PFSK-1 (cell line): ENCODE measurements at regions not wholly inside any gene's neighbourhood (a gene's known extent, or its start where the extent isn't known, plus 50 kb on each side); places are given as distances from the start of the nearest gene placed in this dataset.

Experiments used
- FOXP2 ChIP-seq: optimal IDR thresholded peaks from 2 replicates; pipeline ENCODE3; 2011; ENCODE audit warnings: borderline replicate concordance, control low read depth, inconsistent platforms; ENCODE audit not compliant: insufficient read depth; ENCODE audit errors: extremely low read length, extremely low read depth
- POLR2AphosphoS5 ChIP-seq: IDR thresholded peaks from 2 replicates; pipeline ENCODE4 v1.6.1; 2012; ENCODE audit warnings: low read depth, mild to moderate bottlenecking, control low read depth, low read length, moderate library complexity
- SIN3A ChIP-seq: IDR thresholded peaks from 2 replicates; pipeline ENCODE4 v1.6.1; 2012; ENCODE audit warnings: mild to moderate bottlenecking, low read length, moderate library complexity, borderline replicate concordance; ENCODE audit not compliant: insufficient read depth
- TAF1 ChIP-seq: IDR thresholded peaks from 2 replicates; pipeline ENCODE4 v1.6.1; 2012; ENCODE audit warnings: low read length, control low read depth, borderline replicate concordance; ENCODE audit not compliant: insufficient read depth
- TF ChIP-seq, protein P1 (sequence below), 2 experiments: IDR thresholded peaks; 2 replicates each; pipeline versions ENCODE4 v1.6.1 to v1.8.0; 2011 to 2012; ENCODE audit warnings: low read depth in 2 of 2, low read length in 2 of 2, control low read depth in 1 of 2, inconsistent platforms in 1 of 2, mild to moderate bottlenecking in 1 of 2, moderate library complexity in 1 of 2; ENCODE audit not compliant: insufficient read depth in 1 of 2

DNA sequence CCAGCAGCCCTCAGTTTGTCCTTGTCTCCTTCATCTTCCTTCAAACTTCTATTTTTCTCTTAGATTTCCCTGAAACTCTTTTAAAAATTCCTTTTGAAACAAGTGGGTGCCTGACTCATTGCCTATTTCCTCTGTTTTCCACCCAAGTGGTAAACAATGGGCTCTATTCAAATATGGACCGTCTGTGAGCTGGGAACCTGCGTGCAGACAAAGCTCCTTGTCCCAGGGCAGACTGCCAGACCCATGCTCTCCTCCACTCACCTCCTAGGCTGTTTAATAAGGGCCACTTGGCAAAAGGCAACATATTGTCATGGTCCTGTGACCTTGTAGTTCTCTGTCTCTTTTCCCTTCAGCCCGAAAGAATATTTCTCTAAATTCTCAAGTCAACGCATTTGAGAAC is 332.7 kb upstream of the THBS1 start:
- TF ChIP-seq FOXP2, result no peak
- TF ChIP-seq, protein P1, sequence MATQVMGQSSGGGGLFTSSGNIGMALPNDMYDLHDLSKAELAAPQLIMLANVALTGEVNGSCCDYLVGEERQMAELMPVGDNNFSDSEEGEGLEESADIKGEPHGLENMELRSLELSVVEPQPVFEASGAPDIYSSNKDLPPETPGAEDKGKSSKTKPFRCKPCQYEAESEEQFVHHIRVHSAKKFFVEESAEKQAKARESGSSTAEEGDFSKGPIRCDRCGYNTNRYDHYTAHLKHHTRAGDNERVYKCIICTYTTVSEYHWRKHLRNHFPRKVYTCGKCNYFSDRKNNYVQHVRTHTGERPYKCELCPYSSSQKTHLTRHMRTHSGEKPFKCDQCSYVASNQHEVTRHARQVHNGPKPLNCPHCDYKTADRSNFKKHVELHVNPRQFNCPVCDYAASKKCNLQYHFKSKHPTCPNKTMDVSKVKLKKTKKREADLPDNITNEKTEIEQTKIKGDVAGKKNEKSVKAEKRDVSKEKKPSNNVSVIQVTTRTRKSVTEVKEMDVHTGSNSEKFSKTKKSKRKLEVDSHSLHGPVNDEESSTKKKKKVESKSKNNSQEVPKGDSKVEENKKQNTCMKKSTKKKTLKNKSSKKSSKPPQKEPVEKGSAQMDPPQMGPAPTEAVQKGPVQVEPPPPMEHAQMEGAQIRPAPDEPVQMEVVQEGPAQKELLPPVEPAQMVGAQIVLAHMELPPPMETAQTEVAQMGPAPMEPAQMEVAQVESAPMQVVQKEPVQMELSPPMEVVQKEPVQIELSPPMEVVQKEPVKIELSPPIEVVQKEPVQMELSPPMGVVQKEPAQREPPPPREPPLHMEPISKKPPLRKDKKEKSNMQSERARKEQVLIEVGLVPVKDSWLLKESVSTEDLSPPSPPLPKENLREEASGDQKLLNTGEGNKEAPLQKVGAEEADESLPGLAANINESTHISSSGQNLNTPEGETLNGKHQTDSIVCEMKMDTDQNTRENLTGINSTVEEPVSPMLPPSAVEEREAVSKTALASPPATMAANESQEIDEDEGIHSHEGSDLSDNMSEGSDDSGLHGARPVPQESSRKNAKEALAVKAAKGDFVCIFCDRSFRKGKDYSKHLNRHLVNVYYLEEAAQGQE (IDR thresholded peaks at IDR 0.05; ENCODE audit: insufficient read depth in 1 of 2, low read depth in 2 of 2, low read length in 2 of 2), result no peak
- no peak for TF ChIP-seq TAF1
- no peak for TF ChIP-seq SIN3A
- TF ChIP-seq POLR2AphosphoS5, result no peak

DNA sequence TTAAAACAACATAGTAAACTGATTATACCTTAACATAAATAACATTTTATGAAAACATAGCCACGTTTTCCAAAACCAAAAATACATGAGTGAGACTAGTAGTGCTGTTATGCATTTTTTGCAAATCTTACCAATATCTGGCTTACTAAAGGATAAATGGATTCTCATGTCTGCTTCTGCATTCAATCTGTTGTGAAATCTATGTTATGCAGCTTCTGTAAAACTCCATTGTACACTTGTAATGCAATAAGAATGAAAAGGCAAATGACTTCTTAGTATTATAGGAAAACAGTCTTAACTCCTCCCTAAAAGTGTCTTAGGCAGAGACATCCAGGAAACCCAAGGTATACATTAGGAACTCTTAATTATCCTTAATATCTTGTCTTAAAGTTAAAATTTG is 330.9 kb upstream of the THBS1 start:
- no peak for TF ChIP-seq TAF1
- no peak for TF ChIP-seq POLR2AphosphoS5
- TF ChIP-seq, protein P1 (IDR thresholded peaks at IDR 0.05; ENCODE audit: insufficient read depth in 1 of 2, low read depth in 2 of 2, low read length in 2 of 2), result no peak
- TF ChIP-seq SIN3A, result no peak
- no peak for TF ChIP-seq FOXP2

DNA sequence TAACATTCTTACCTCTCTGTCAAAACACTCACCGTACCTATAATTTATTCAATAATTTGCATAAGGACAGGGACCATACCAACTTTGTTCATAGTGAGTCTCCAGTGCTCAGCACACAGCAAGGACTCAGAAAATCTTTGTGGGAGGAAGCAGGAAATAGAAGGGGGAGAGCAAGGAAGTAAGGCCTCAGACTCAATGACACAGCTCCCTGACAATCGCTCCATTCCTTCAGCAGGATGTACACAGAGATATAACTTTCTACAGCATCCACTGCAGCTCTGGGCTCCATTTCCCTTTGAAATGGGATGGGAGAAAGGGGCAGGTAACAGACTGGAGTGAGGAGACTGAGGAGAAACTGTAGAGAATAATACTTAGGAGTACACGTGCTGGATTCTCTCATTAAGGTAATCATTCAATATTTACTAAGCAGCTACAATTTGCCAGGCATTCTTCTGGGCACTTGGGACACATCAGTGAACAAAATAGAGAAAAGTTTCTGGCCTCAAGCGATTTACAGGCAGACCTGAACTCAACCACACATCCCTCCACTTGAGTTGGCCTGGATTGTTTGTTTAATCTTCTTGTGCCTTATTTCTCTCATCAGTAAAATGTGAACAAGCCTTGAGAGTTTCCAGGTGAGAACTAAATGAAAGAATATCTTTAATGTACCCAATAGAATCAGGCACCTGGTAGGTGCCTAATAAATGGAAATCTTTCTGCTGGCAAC is 330.3 kb upstream of the THBS1 start:
- TF ChIP-seq FOXP2 (no peak), SIN3A (peak; percentile 28; the same call in 1 of the 2 replicates)
- TF ChIP-seq, protein P1 (IDR thresholded peaks at IDR 0.05; ENCODE audit: insufficient read depth in 1 of 2, low read depth in 2 of 2, low read length in 2 of 2), result no peak

DNA sequence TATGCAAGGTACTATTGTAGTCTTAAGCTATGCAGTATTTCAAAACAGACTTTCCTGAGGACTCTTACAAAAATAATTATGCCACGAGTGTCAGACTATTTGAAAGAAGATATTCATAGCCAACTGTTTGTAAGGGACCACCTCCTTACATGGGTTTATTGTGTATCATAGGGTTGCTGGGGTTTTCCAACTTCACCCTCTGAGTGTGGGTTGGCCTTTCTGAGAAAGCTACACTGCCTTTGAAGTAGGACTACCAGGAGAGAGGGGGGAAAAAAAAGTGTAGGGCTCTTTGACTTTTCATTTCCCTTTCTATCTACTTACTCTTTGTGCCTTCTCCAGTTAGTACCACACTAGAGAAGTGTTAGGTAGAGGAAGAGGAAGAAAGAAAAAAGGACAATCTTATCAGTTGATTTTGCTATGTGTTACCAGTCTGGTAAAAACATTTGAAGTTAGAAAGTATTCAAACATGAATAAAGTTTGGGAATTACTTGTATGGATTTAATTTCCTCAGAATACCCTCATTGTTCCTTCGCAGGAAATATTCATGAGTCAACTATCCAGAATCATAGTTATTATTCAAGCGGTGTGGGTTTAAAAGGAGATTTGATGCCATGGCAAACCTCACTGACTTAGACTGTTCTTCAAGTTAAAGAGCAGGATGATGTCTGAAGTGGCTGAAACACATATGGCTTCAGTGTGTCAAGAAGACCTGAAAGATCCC is 329.3 kb upstream of the THBS1 start:
- no peak for TF ChIP-seq SIN3A
- no peak for TF ChIP-seq TAF1
- TF ChIP-seq FOXP2, result no peak
- TF ChIP-seq, protein P1 (IDR thresholded peaks at IDR 0.05; ENCODE audit: insufficient read depth in 1 of 2, low read depth in 2 of 2, low read length in 2 of 2), result no peak
- TF ChIP-seq POLR2AphosphoS5, result no peak
